ENCODE measurements at regions not wholly inside any gene's neighbourhood (a gene's known extent, or its start where the extent isn't known, plus 50 kb on each side); places are given as distances from the start of the nearest gene placed in this dataset.
"Not testable (repeated sequence)": the region's sequence is repeated elsewhere in the genome, so short reads cannot be mapped to it uniquely, and the experiment has no call there.

GRCh38 chr9:65566018-65566417 is 109.7 kb upstream of the ZNG1E start:
- DNase-seq (ENCODE audit: low read depth in 4 of 4, low spot score in 1 of 4) = not testable (repeated sequence)

- not testable (repeated sequence) for DNase-seq (ENCODE audit: low read depth in 4 of 4, low spot score in 1 of 4)
These were observed 156.7 kb upstream of the ZNG1E start for GRCh38 chr9:65519018-65519417.

GRCh38 chr9:65514465-65514864 is 161.3 kb upstream of the ZNG1E start:
- DNase-seq (ENCODE audit: low read depth in 4 of 4, low spot score in 1 of 4) = not testable (repeated sequence)

- not testable (repeated sequence) for DNase-seq (ENCODE audit: low read depth in 4 of 4, low spot score in 1 of 4)
These were observed 167.8 kb upstream of the ZNG1E start for GRCh38 chr9:65507897-65508296.

- DNase-seq (ENCODE audit: low read depth in 4 of 4, low spot score in 1 of 4) = not testable (repeated sequence)
These were observed 171.0 kb upstream of the ZNG1E start for GRCh38 chr9:65504686-65505085.

- not testable (repeated sequence) for DNase-seq (ENCODE audit: low read depth in 4 of 4, low spot score in 1 of 4)
These were observed 172.0 kb upstream of the ZNG1E start for GRCh38 chr9:65503696-65504095.

GRCh38 chr9:65482890-65483289 is 192.8 kb upstream of the ZNG1E start:
- not testable (repeated sequence) for DNase-seq (ENCODE audit: low read depth in 4 of 4, low spot score in 1 of 4)

- DNase-seq (ENCODE audit: low read depth in 4 of 4, low spot score in 1 of 4) = not testable (repeated sequence)
These were observed 194.4 kb upstream of the ZNG1E start for GRCh38 chr9:65481291-65481690.

GRCh38 chr9:65474891-65475290 is 189.9 kb upstream of the FOXD4L5 start:
- DNase-seq (ENCODE audit: low read depth in 4 of 4, low spot score in 1 of 4) = not testable (repeated sequence)

GRCh38 chr9:65473059-65473822 is 188.2 kb upstream of the FOXD4L5 start:
- not testable (repeated sequence) for DNase-seq (ENCODE audit: low read depth in 4 of 4, low spot score in 1 of 4)

- DNase-seq (ENCODE audit: low read depth in 4 of 4, low spot score in 1 of 4) = not testable (repeated sequence)
These were observed 186.1 kb upstream of the FOXD4L5 start for GRCh38 chr9:65471106-65471505.

GRCh38 chr9:65466911-65467734 is 182.1 kb upstream of the FOXD4L5 start:
- not testable (repeated sequence) for DNase-seq (ENCODE audit: low read depth in 4 of 4, low spot score in 1 of 4)

- not testable (repeated sequence) for DNase-seq (ENCODE audit: low read depth in 4 of 4, low spot score in 1 of 4)
These were observed 180.4 kb upstream of the FOXD4L5 start for GRCh38 chr9:65465246-65465895.

- DNase-seq (ENCODE audit: low read depth in 4 of 4, low spot score in 1 of 4) = not testable (repeated sequence)
These were observed 177.5 kb upstream of the FOXD4L5 start for GRCh38 chr9:65462476-65462875.

GRCh38 chr9:65459756-65460320 is 174.8 kb upstream of the FOXD4L5 start:
- no peak for DNase-seq (ENCODE audit: low read depth in 4 of 4, low spot score in 1 of 4)

- DNase-seq (ENCODE audit: low read depth in 4 of 4, low spot score in 1 of 4) = no peak
These were observed 174.0 kb upstream of the FOXD4L5 start for GRCh38 chr9:65458992-65459391.

GRCh38 chr9:65458465-65458864 is 173.5 kb upstream of the FOXD4L5 start:
- no peak for DNase-seq (ENCODE audit: low read depth in 4 of 4, low spot score in 1 of 4)

- DNase-seq (ENCODE audit: low read depth in 4 of 4, low spot score in 1 of 4) = not testable (repeated sequence)
These were observed 172.0 kb upstream of the FOXD4L5 start for GRCh38 chr9:65456991-65457390.

GRCh38 chr9:65455751-65456647 is 171.0 kb upstream of the FOXD4L5 start:
- not testable (repeated sequence) for DNase-seq (ENCODE audit: low read depth in 4 of 4, low spot score in 1 of 4)

GRCh38 chr9:65455136-65455535 is 170.1 kb upstream of the FOXD4L5 start:
- not testable (repeated sequence) for DNase-seq (ENCODE audit: low read depth in 4 of 4, low spot score in 1 of 4)
